Neural cell (in vitro differentiated cells): ENCODE measurements at regions not wholly inside any gene's neighbourhood (a gene's known extent, or its start where the extent isn't known, plus 50 kb on each side); places are given as distances from the start of the nearest gene placed in this dataset.

ENCODE experiments used
- H2AFZ ChIP-seq: fragments of 200-600, 300-800 bp; sonication (generic), shearing (Covaris generic); 2 replicates; pipeline ENCODE4 v1.6.0; 2014; ENCODE audit warnings: low read depth, mild to moderate bottlenecking, antibody characterized with exemption, low read length, moderate library complexity
- H3F3A ChIP-seq: fragments of 200-600 bp; shearing (Covaris generic); 2 replicates; pipeline ENCODE4 v1.6.1; 2016; ENCODE audit warnings: mild to moderate bottlenecking, moderate library complexity, mixed read lengths, antibody characterized with exemption, low read length; ENCODE audit not compliant: insufficient read depth, poor library complexity, severe bottlenecking
- H3K27ac ChIP-seq: fragments of 200-600, 300-800 bp; sonication (generic), shearing (Covaris generic); 2 replicates; pipeline ENCODE4 v1.5.1; 2014; ENCODE audit warnings: mild to moderate bottlenecking, low read length, moderate library complexity
- H3K27me3 ChIP-seq: fragments of 300-800, 200-600 bp; sonication (generic), shearing (Covaris generic); 2 replicates; pipeline ENCODE4 v1.6.0; 2014; ENCODE audit warnings: mild to moderate bottlenecking, low read depth, low read length, moderate library complexity; ENCODE audit not compliant: insufficient read depth
- H3K36me3 ChIP-seq: fragments of 300-800, 200-600 bp; sonication (generic), shearing (Covaris generic); 2 replicates; pipeline ENCODE4 v1.5.1; 2014; ENCODE audit warnings: mild to moderate bottlenecking, antibody characterized with exemption, low read length, moderate library complexity; ENCODE audit not compliant: insufficient read depth
- H3K4me2 ChIP-seq: fragments of 300-800, 200-600 bp; sonication (generic), shearing (Covaris generic); 2 replicates; pipeline ENCODE4 v1.6.0; 2014; ENCODE audit warnings: mild to moderate bottlenecking, low read length
- H3K4me3 ChIP-seq: fragments of 300-800, 200-600 bp; sonication (generic), shearing (Covaris generic); 2 replicates; pipeline ENCODE4 v1.5.1; 2014; ENCODE audit warnings: mild to moderate bottlenecking, low read length, moderate library complexity
- H3K79me2 ChIP-seq: fragments of 200-600 bp; shearing (Covaris generic); replicated peaks from 2 replicates; pipeline ENCODE4 v1.6.0; 2014; ENCODE audit warnings: mild to moderate bottlenecking, low read length, moderate library complexity; ENCODE audit not compliant: insufficient read depth
- H3K9ac ChIP-seq: fragments of 300-800, 200-600 bp; sonication (generic), shearing (Covaris generic); 2 replicates; pipeline ENCODE4 v1.6.1; 2016; ENCODE audit warnings: mild to moderate bottlenecking, low read length, mixed read lengths
- H3K9me2 ChIP-seq: fragments of 200-600 bp; shearing (Covaris generic); 2 replicates; pipeline ENCODE4 v1.6.1; 2016; ENCODE audit warnings: mild to moderate bottlenecking, low read length, mixed read lengths; ENCODE audit not compliant: insufficient read depth
- H3K9me3 ChIP-seq: fragments of 200-600, 300-800 bp; sonication (generic), shearing (Covaris generic); 2 replicates; pipeline ENCODE4 v1.6.1; 2016; ENCODE audit warnings: mild to moderate bottlenecking, mixed run types, low read length, moderate library complexity, mixed read lengths
- H4K20me1 ChIP-seq: fragments of 200-600 bp; shearing (Covaris generic); 2 replicates; pipeline ENCODE4 v1.6.1; 2016; ENCODE audit warnings: mild to moderate bottlenecking, mixed run types; ENCODE audit not compliant: insufficient read depth
- CTCF ChIP-seq: fragments of 450-650 bp; IDR thresholded peaks from 2 replicates; pipeline ENCODE4 v1.5.1; 2014; ENCODE audit warnings: antibody characterized with exemption, mild to moderate bottlenecking, moderate library complexity; ENCODE audit not compliant: poor library complexity, severe bottlenecking
- EP300 ChIP-seq: fragments of 450-650 bp; conservative IDR thresholded peaks from 2 replicates; pipeline ENCODE4 v1.6.1; 2014; ENCODE audit warnings: antibody characterized with exemption, mild to moderate bottlenecking, moderate library complexity; ENCODE audit not compliant: poor library complexity, severe bottlenecking
- EZH2 ChIP-seq: fragments of 200-600, 300-800 bp; shearing (Covaris generic), sonication (generic); IDR thresholded peaks from 2 replicates; pipeline ENCODE4 v1.6.1; 2014; ENCODE audit warnings: antibody characterized with exemption, low read length, borderline replicate concordance, mild to moderate bottlenecking; ENCODE audit not compliant: insufficient read depth, poor library complexity, severe bottlenecking
- MXI1 ChIP-seq: fragments of 450-650 bp; conservative IDR thresholded peaks from 2 replicates; pipeline ENCODE4 v1.6.1; 2014; ENCODE audit warnings: antibody characterized with exemption, mild to moderate bottlenecking; ENCODE audit not compliant: poor library complexity, severe bottlenecking
- POLR2AphosphoS5 ChIP-seq: IDR thresholded peaks from 2 replicates; pipeline ENCODE4 v1.6.1; 2012
- RAD21 ChIP-seq: fragments of 450-650 bp; conservative IDR thresholded peaks from 2 replicates; pipeline ENCODE4 v1.6.1; 2014; ENCODE audit warnings: antibody characterized with exemption, mild to moderate bottlenecking, moderate library complexity
- REST ChIP-seq: IDR thresholded peaks from 2 replicates; pipeline ENCODE4 v1.6.1; 2012; ENCODE audit warnings: borderline replicate concordance
- SMC3 ChIP-seq: fragments of 450-650 bp; conservative IDR thresholded peaks from 2 replicates; pipeline ENCODE4 v1.6.1; 2014; ENCODE audit warnings: antibody characterized with exemption, mild to moderate bottlenecking, moderate library complexity; ENCODE audit not compliant: poor library complexity
- TAF1 ChIP-seq: IDR thresholded peaks from 2 replicates; pipeline ENCODE4 v1.6.1; 2012; ENCODE audit warnings: low read depth

GRCh38 chr4:41466249-41466648 is 71.7 kb upstream of the LIMCH1 start:
- Histone ChIP-seq H2AFZ (no peak overlapping the region), H4K20me1 (no peaks in the 10 kb centered on the region), H3K4me2 (no peak overlapping the region), H3K36me3 (no peaks in the 10 kb centered on the region), H3K27ac (no peak overlapping the region), H3K79me2 (no peaks in the 10 kb centered on the region), H3K9ac (no peak overlapping the region), H3K4me3 (no peak overlapping the region), H3K9me3 (no peaks in the 10 kb centered on the region), H3K27me3 (no peaks in the 10 kb centered on the region), H3K9me2 (no peaks in the 10 kb centered on the region), H3F3A (no peaks in the 10 kb centered on the region)
- no peak for TF ChIP-seq MXI1
- TF ChIP-seq REST: no peak
- TF ChIP-seq RAD21: no peak
- TF ChIP-seq TAF1: no peak
- TF ChIP-seq SMC3: no peak
- TF ChIP-seq POLR2AphosphoS5: no peak
- TF ChIP-seq CTCF: no peak
- TF ChIP-seq EZH2: no peak
- TF ChIP-seq EP300: no peak

GRCh38 chr4:41468122-41468521 is 69.8 kb upstream of the LIMCH1 start:
- H3K27ac ChIP-seq: no peak overlapping the region
- TF ChIP-seq EZH2: no peak
- no peak for TF ChIP-seq TAF1
- TF ChIP-seq SMC3: no peak
- TF ChIP-seq REST: no peak
- no peak for TF ChIP-seq RAD21
- TF ChIP-seq POLR2AphosphoS5: no peak
- no peak for TF ChIP-seq MXI1
- TF ChIP-seq EP300: no peak

More at GRCh38 chr4:41468122-41468521, 69.8 kb upstream of the LIMCH1 start:
- H3K4me2 ChIP-seq: no peak overlapping the region
- no peaks in the 10 kb centered on the region for H4K20me1 ChIP-seq
- H3K9ac ChIP-seq: no peak overlapping the region
- no peaks in the 10 kb centered on the region for H3K9me3 ChIP-seq
- H3K4me3 ChIP-seq: no peak overlapping the region
- no peaks in the 10 kb centered on the region for H3K36me3 ChIP-seq
- no peaks in the 10 kb centered on the region for H3K9me2 ChIP-seq
- no peaks in the 10 kb centered on the region for H3K27me3 ChIP-seq
- H2AFZ ChIP-seq: no peak overlapping the region
- H3F3A ChIP-seq: no peaks in the 10 kb centered on the region
- H3K79me2 ChIP-seq: no peaks in the 10 kb centered on the region
